HepG2 (cell line): ENCODE measurements at regions not wholly inside any gene's neighbourhood (a gene's known extent, or its start where the extent isn't known, plus 50 kb on each side); places are given as distances from the start of the nearest gene placed in this dataset.

Experiments
- ATAC-seq: fragments of 200-7000 bp; cut with Tn5 transposase; 3 replicates; pipeline ENCODE4 v1.9.1; 2020; ENCODE audit warnings: mild to moderate bottlenecking, moderate library complexity
- BruUV-seq: library from RNA; stranded (reverse); fragments of 400-500 nt; replicated peaks from 2 replicates; lab custom pipeline; 2021; lab: Mats Ljungman, UMichigan
- CTCF ChIA-PET: fragments of 300-600 bp; formaldehyde crosslinking; extraction: SDS; loops from one replicate; lab custom pipeline; 2021; ENCODE audit warnings: low total read pairs, inconsistent platforms, low intra/inter-chr PET ratio; lab: Yijun Ruan, JAX
- POLR2A ChIA-PET: fragments of 350-600 bp; sonication (Branson Sonifier 250); formaldehyde crosslinking; loops from one replicate; lab custom pipeline; 2020; ENCODE audit warnings: antibody characterized with exemption, inconsistent platforms; lab: Yijun Ruan, JAX
- DNase-seq: peaks from one replicate; pipeline ENCODE4 v3.0.0-alpha.2; 2015; ENCODE audit warnings: low spot score
- FAIRE-seq: peaks from 3 replicates; lab custom pipeline; 2011; peaks lifted over from hg19 to GRCh38; lab: Jason Lieb, UNC
- H2AFZ ChIP-seq: one replicate; pipeline ENCODE4 v1.6.1; 2011; ENCODE audit warnings: low read length, inconsistent platforms
- H3K27ac ChIP-seq: fragments of 300-600 bp; 3 replicates; pipeline ENCODE4 v1.8.0; 2011; ENCODE audit warnings: mixed run types, mild to moderate bottlenecking, mixed read lengths, low read length, inconsistent platforms; ENCODE audit not compliant: insufficient read depth; ENCODE audit errors: extremely low read length
- H3K27me3 ChIP-seq, 2 experiments: fragments of 200-600 bp in 1 of 2; 2 replicates in 1 of 2; 3 replicates in 1 of 2; pipeline versions ENCODE4 v1.6.0 to v1.8.0; 2011; ENCODE audit warnings: low read length in 2 of 2, mild to moderate bottlenecking in 2 of 2, moderate library complexity in 2 of 2, inconsistent platforms in 1 of 2; ENCODE audit not compliant: insufficient read depth in 2 of 2, control insufficient read depth in 1 of 2
- H3K36me3 ChIP-seq, 2 experiments: fragments of 200-600 bp in 1 of 2; replicated peaks in 1 of 2; 2 replicates in 1 of 2; 3 replicates in 1 of 2; pipeline versions ENCODE4 v1.5.1 to v1.8.0; 2011; ENCODE audit warnings: low read length in 2 of 2, inconsistent platforms in 1 of 2; ENCODE audit not compliant: insufficient read depth in 2 of 2, control insufficient read depth in 1 of 2
- H3K4me1 ChIP-seq: 2 replicates; pipeline ENCODE4 v1.5.1; 2012; ENCODE audit warnings: low read length, inconsistent platforms; ENCODE audit not compliant: insufficient read depth
- H3K4me2 ChIP-seq: 2 replicates; pipeline ENCODE4 v1.6.0; 2011; ENCODE audit warnings: low read depth, low read length, inconsistent platforms
- H3K4me3 ChIP-seq, 3 experiments: fragments of 200-600 bp in 1 of 3; sonication (generic), shearing (Covaris generic) in 1 of 3; replicated peaks in 1 of 3; 2 replicates each; pipeline ENCODE4 v1.5.1; 2011 to 2016; ENCODE audit warnings: low read length in 3 of 3, inconsistent platforms in 2 of 3, low read depth in 2 of 3, mild to moderate bottlenecking in 2 of 3, control low read depth in 1 of 3, mixed read lengths in 1 of 3; ENCODE audit not compliant: insufficient read depth in 1 of 3
- H3K79me2 ChIP-seq: one replicate; pipeline ENCODE4 v1.6.1; 2011; ENCODE audit warnings: low read length, inconsistent platforms; ENCODE audit not compliant: insufficient read depth
- H3K9ac ChIP-seq: 2 replicates; pipeline ENCODE4 v1.6.0; 2011; ENCODE audit warnings: mild to moderate bottlenecking, low read depth, low read length, inconsistent platforms; ENCODE audit not compliant: insufficient read depth
- H3K9me3 ChIP-seq: 2 replicates; pipeline ENCODE4 v1.5.1; 2012; ENCODE audit warnings: mild to moderate bottlenecking, low read length
- H4K20me1 ChIP-seq: 2 replicates; pipeline ENCODE4 v1.6.0; 2011; ENCODE audit warnings: inconsistent platforms, mild to moderate bottlenecking, low read length, moderate library complexity; ENCODE audit not compliant: insufficient read depth
- ARNTL ChIP-seq: sonication (generic); formaldehyde crosslinking; IDR thresholded peaks from 2 replicates; pipeline ENCODE4 v1.4.0; 2020; ENCODE audit warnings: mild to moderate bottlenecking, missing genetic modification reagents
- ATRX ChIP-seq: sonication (generic); formaldehyde crosslinking; IDR thresholded peaks from 2 replicates; pipeline ENCODE4 v1.4.0; 2020; ENCODE audit warnings: missing genetic modification reagents, borderline replicate concordance
- CBX2 ChIP-seq, 2 experiments: fragments of 200-600 bp in 1 of 2; sonication (generic); formaldehyde crosslinking in 1 of 2; IDR thresholded peaks; 2 replicates each; pipeline versions ENCODE4 v1.7.0 to v1.8.1; 2018 to 2022; ENCODE audit warnings: low read depth in 2 of 2, low read length in 1 of 2, mild to moderate bottlenecking in 1 of 2, missing genetic modification reagents in 1 of 2
- FOXA1 ChIP-seq, 2 experiments: fragments of 450-650 bp in 1 of 2; sonication (generic) in 1 of 2; formaldehyde crosslinking in 1 of 2; IDR thresholded peaks; 2 replicates each; pipeline versions ENCODE4 v1.4.0 to v1.6.1; 2016 to 2020; ENCODE audit warnings: missing genetic modification reagents in 1 of 2
- GATAD2A ChIP-seq: IDR thresholded peaks from 2 replicates; pipeline ENCODE4 v1.6.1; 2016
- GLI4 ChIP-seq: sonication (generic); formaldehyde crosslinking; IDR thresholded peaks from 2 replicates; pipeline ENCODE4 v1.5.1; 2020; ENCODE audit warnings: missing genetic modification reagents, mild to moderate bottlenecking, moderate library complexity, borderline replicate concordance
- HDAC6 ChIP-seq: fragments of 200-600 bp; sonication (generic); IDR thresholded peaks from 2 replicates; pipeline ENCODE4 v1.7.0; 2017; ENCODE audit warnings: mild to moderate bottlenecking, antibody characterized with exemption, low read length, low read depth
- KDM6A ChIP-seq: IDR thresholded peaks from 2 replicates; pipeline ENCODE4 v1.6.1; 2016; ENCODE audit warnings: low read depth
- MATR3 ChIP-seq: sonication (generic); formaldehyde crosslinking; IDR thresholded peaks from 2 replicates; pipeline ENCODE4 v1.4.0; 2020; ENCODE audit warnings: missing genetic modification reagents
- SALL1 ChIP-seq: sonication (generic); formaldehyde crosslinking; IDR thresholded peaks from 2 replicates; pipeline ENCODE4 v1.8.0; 2022; ENCODE audit warnings: mild to moderate bottlenecking, missing genetic modification reagents
- SCMH1 ChIP-seq: sonication (generic); formaldehyde crosslinking; IDR thresholded peaks from 2 replicates; pipeline ENCODE4 v1.9.0; 2021; ENCODE audit warnings: missing genetic modification reagents, mild to moderate bottlenecking, borderline replicate concordance
- SPEN ChIP-seq: sonication (generic); formaldehyde crosslinking; IDR thresholded peaks from 2 replicates; pipeline ENCODE4 v1.5.1; 2020; ENCODE audit warnings: low read depth, mild to moderate bottlenecking, missing genetic modification reagents
- TMF1 ChIP-seq: sonication (generic); formaldehyde crosslinking; IDR thresholded peaks from 2 replicates; pipeline ENCODE4 v1.8.1; 2022; ENCODE audit warnings: low read depth, missing genetic modification reagents
- ZFP37 ChIP-seq: sonication (generic); formaldehyde crosslinking; IDR thresholded peaks from 2 replicates; pipeline ENCODE4 v1.4.0; 2020; ENCODE audit warnings: missing genetic modification reagents, borderline replicate concordance
- ZNF232 ChIP-seq: sonication (generic); formaldehyde crosslinking; IDR thresholded peaks from 2 replicates; pipeline ENCODE4 v1.4.0; 2020; ENCODE audit warnings: missing genetic modification reagents, borderline replicate concordance
- WGBS: methylation state at CpG from one replicate; pipeline ENCODE4 v1.1.6; 2017; ENCODE audit warnings: low lambda C conversion rate; 5-methylcytosine and 5-hydroxymethylcytosine counted together
- in situ Hi-C: cut with HindIII; loops from 2 replicates; pipeline ENCODE4 v1.10.0; 2017; ENCODE audit warnings: low pct_unique_long_range_greater_than_20kb; ENCODE audit not compliant: extremely low pct_ligation_motif_present
- intact Hi-C: fragments of 100-400 bp; cut with micrococcal nuclease; formaldehyde crosslinking; loops from one replicate; pipeline ENCODE4 v1.10.0; 2022; ENCODE audit not compliant: unreplicated experiment
- TF ChIP-seq, protein P1 (sequence below): IDR thresholded peaks from 2 replicates; pipeline ENCODE4 v1.6.1; 2016; ENCODE audit warnings: missing compliant biosample characterization, missing genetic modification reagents, borderline replicate concordance
- TF ChIP-seq, protein P2 (sequence below), 2 experiments: fragments of 450-650 bp in 1 of 2; sonication (generic) in 1 of 2; formaldehyde crosslinking; IDR thresholded peaks; 2 replicates each; pipeline versions ENCODE4 v1.5.0 to v1.8.0; 2020 to 2022; ENCODE audit warnings: mild to moderate bottlenecking in 1 of 2, missing genetic modification reagents in 1 of 2
- TF ChIP-seq, protein P3 (sequence below): sonication (generic); formaldehyde crosslinking; conservative IDR thresholded peaks from 2 replicates; pipeline ENCODE4 v1.8.0; 2022; ENCODE audit warnings: mild to moderate bottlenecking, moderate library complexity, missing genetic modification reagents

GRCh38 chr1:112325504-112325903 is 70.5 kb upstream of the CTTNBP2NL start (continued):
- TF ChIP-seq, protein P1, sequence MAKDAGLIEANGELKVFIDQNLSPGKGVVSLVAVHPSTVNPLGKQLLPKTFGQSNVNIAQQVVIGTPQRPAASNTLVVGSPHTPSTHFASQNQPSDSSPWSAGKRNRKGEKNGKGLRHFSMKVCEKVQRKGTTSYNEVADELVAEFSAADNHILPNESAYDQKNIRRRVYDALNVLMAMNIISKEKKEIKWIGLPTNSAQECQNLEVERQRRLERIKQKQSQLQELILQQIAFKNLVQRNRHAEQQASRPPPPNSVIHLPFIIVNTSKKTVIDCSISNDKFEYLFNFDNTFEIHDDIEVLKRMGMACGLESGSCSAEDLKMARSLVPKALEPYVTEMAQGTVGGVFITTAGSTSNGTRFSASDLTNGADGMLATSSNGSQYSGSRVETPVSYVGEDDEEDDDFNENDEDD (CRISPR knock-in tag) = no peak
- TF ChIP-seq ATRX (CRISPR knock-in tag) = no peak
- TF ChIP-seq ARNTL (CRISPR knock-in tag) = no peak
- no peak for TF ChIP-seq ZFP37 (CRISPR knock-in tag)

DNA sequence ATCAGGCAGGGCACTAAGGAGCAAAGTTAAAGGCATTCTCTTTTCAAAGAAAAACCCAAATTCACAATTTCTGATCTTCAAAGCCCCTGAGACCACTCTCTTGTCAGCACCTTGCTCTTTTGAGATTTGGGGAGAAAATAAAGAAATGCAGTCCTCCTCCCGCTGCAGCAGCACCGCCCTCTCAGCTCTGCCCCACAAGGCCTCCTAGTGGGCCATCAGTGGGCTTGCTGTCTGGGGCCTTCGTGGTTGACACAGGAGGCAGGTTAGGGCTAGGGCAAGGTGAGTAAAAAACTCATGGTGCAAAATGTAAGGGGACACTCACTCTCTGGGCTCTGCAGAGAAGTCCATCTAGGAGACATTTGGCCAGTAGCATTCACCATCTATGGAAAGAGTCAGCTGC is 67.4 kb upstream of the CTTNBP2NL start:
- Histone ChIP-seq H3K4me1 (no peaks in the 10 kb centered on the region), H2AFZ (no peak overlapping the region), H3K27ac (no peak overlapping the region), H3K36me3 (no peaks in the 10 kb centered on the region), H3K9ac (no peak overlapping the region), H3K4me3 (no peak overlapping the region), H3K9me3 (no peaks in the 10 kb centered on the region), H3K4me2 (no peak overlapping the region), H3K27me3 (peaks cover 2 to 20% of the 10 kb centered on the region in 2 experiments; a peak in 3 of 5 replicates), H3K79me2 (no peaks in the 10 kb centered on the region), H4K20me1 (no peaks in the 10 kb centered on the region)
- CTCF ChIA-PET = no interaction called here
- 6% methylated on average over 3 of the region's 3 CpGs for WGBS
- no TSS peak for BruUV-seq
- in situ Hi-C loops (no loop called here), intact Hi-C loops (no loop called here)
- POLR2A ChIA-PET = no interaction called here
- FAIRE-seq (no peak), DNase-seq (no peak), ATAC-seq (no peak)
- no peak for TF ChIP-seq SCMH1 (CRISPR knock-in tag)
- TF ChIP-seq HDAC6 = no peak
- no peak for TF ChIP-seq TMF1 (CRISPR knock-in tag)
- TF ChIP-seq CBX2 (IDR thresholded peaks at IDR 0.05; ENCODE audit: low read depth, low read length) = no peak
- TF ChIP-seq CBX2 (CRISPR knock-in tag; IDR thresholded peaks at IDR 0.05; ENCODE audit: low read depth) = no peak
- no peak for TF ChIP-seq GLI4 (CRISPR knock-in tag)
- no peak for TF ChIP-seq MATR3 (CRISPR knock-in tag)
- no peak for TF ChIP-seq FOXA1 (IDR thresholded peaks at IDR 0.05)
- TF ChIP-seq FOXA1 (CRISPR knock-in tag; IDR thresholded peaks at IDR 0.05) = no peak
- no peak for TF ChIP-seq SPEN (CRISPR knock-in tag)
- no peak for TF ChIP-seq KDM6A (CRISPR knock-in tag)
- TF ChIP-seq, protein P2, sequence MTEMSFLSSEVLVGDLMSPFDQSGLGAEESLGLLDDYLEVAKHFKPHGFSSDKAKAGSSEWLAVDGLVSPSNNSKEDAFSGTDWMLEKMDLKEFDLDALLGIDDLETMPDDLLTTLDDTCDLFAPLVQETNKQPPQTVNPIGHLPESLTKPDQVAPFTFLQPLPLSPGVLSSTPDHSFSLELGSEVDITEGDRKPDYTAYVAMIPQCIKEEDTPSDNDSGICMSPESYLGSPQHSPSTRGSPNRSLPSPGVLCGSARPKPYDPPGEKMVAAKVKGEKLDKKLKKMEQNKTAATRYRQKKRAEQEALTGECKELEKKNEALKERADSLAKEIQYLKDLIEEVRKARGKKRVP (CRISPR knock-in tag; IDR thresholded peaks at IDR 0.05) = no peak
- TF ChIP-seq SALL1 = no peak
- TF ChIP-seq ZNF232 = no peak
- no peak for TF ChIP-seq GATAD2A
- TF ChIP-seq, protein P3, sequence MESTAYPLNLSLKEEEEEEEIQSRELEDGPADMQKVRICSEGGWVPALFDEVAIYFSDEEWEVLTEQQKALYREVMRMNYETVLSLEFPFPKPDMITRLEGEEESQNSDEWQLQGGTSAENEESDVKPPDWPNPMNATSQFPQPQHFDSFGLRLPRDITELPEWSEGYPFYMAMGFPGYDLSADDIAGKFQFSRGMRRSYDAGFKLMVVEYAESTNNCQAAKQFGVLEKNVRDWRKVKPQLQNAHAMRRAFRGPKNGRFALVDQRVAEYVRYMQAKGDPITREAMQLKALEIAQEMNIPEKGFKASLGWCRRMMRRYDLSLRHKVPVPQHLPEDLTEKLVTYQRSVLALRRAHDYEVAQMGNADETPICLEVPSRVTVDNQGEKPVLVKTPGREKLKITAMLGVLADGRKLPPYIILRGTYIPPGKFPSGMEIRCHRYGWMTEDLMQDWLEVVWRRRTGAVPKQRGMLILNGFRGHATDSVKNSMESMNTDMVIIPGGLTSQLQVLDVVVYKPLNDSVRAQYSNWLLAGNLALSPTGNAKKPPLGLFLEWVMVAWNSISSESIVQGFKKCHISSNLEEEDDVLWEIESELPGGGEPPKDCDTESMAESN = no peak
